Testis (tissue), 2 donors: ENCODE measurements at regions not wholly inside any gene's neighbourhood (a gene's known extent, or its start where the extent isn't known, plus 50 kb on each side); places are given as distances from the start of the nearest gene placed in this dataset.

Experiments used
- DNase-seq: peaks from one replicate; pipeline ENCODE4 v3.0.0-alpha.2; 2019
- H3K27ac ChIP-seq, 2 donors: fragments of 200-600 bp; sonication (generic); one replicate each; pipeline ENCODE4 v1.5.1; 2019
- H3K27me3 ChIP-seq: fragments of 200-600 bp; sonication (generic); one replicate; pipeline ENCODE4 v1.5.1; 2019
- H3K36me3 ChIP-seq: fragments of 200-600 bp; sonication (generic); one replicate; pipeline ENCODE4 v1.5.1; 2017; ENCODE audit warnings: low read depth; ENCODE audit errors: missing control alignments
- H3K4me1 ChIP-seq: fragments of 200-600 bp; sonication (generic); one replicate; pipeline ENCODE4 v1.5.1; 2019
- H3K4me3 ChIP-seq, 2 donors: fragments of 200-600 bp; sonication (generic); one replicate each; pipeline ENCODE4 v1.5.1; 2017 to 2019
- H3K9me3 ChIP-seq: fragments of 200-600 bp; sonication (generic); one replicate; pipeline ENCODE4 v1.5.1; 2017
- CTCF ChIP-seq, 3 experiments: fragments of 450-650 bp in 2 of 3; fragments of 200-600 bp in 1 of 3; sonication (generic) in 1 of 3; IDR thresholded peaks; one replicate each; pipeline ENCODE4 v1.5.1; 2016 to 2019; ENCODE audit warnings: antibody characterized with exemption in 3 of 3, mild to moderate bottlenecking in 2 of 3, moderate library complexity in 1 of 3
- POLR2A ChIP-seq: fragments of 450-650 bp; IDR thresholded peaks from one replicate; pipeline ENCODE4 v1.6.1; 2017; ENCODE audit warnings: antibody characterized with exemption, mild to moderate bottlenecking, moderate library complexity
- WGBS, 2 donors: methylation state at CpG; one replicate each; pipeline ENCODE4 v1.1.5; 2018; 5-methylcytosine and 5-hydroxymethylcytosine counted together
- intact Hi-C: fragments of 100-400 bp; cut with DNase I; formaldehyde crosslinking; loops from one replicate; pipeline ENCODE4 v1.15.1; 2023; ENCODE audit warnings: low total_unique reads

- DNase-seq, result no peak
- Histone ChIP-seq H3K4me1 (no peaks in the 10 kb centered on the region), H3K9me3 (no peaks in the 10 kb centered on the region), H3K36me3 (no peaks in the 10 kb centered on the region), H3K27ac (no peak overlapping the region), H3K4me3 (no peak overlapping the region), H3K27me3 (no peaks in the 10 kb centered on the region)
- intact Hi-C loops, result no loop called here
- no peak for TF ChIP-seq CTCF (IDR thresholded peaks at IDR 0.05)
- TF ChIP-seq POLR2A, result no peak
- WGBS, 2 donors, result 83% methylated on average over 4 of the region's 4 CpGs
These were observed 699.6 kb downstream of the MCTP2 start for GRCh38 chr15:94930960-94931359.

- H3K27ac ChIP-seq, result no peak overlapping the region
- 84 to 96% methylated on average over 3 of the region's 3 CpGs for WGBS, 2 donors
- intact Hi-C loops, result no loop called here
- TF ChIP-seq POLR2A (no peak), CTCF (IDR thresholded peaks at IDR 0.05) (no peak)
- no peaks in the 10 kb centered on the region for H3K4me1 ChIP-seq
- no peaks in the 10 kb centered on the region for H3K27me3 ChIP-seq
- H3K36me3 ChIP-seq, result no peaks in the 10 kb centered on the region
- H3K9me3 ChIP-seq, result no peaks in the 10 kb centered on the region
- no peak for DNase-seq
- no peak overlapping the region for H3K4me3 ChIP-seq
These were observed 703.1 kb downstream of the MCTP2 start for GRCh38 chr15:94934440-94934839.

- DNase-seq, result no peak
- Histone ChIP-seq H3K4me3 (no peak overlapping the region), H3K9me3 (no peaks in the 10 kb centered on the region), H3K36me3 (no peaks in the 10 kb centered on the region), H3K27ac (no peak overlapping the region), H3K27me3 (no peaks in the 10 kb centered on the region), H3K4me1 (no peaks in the 10 kb centered on the region)
- TF ChIP-seq CTCF (IDR thresholded peaks at IDR 0.05), result no peak
- TF ChIP-seq POLR2A, result no peak
- intact Hi-C loops, result no loop called here
- WGBS, 2 donors, result 65 to 70% methylated on average over 2 of the region's 2 CpGs
These were observed 705.9 kb downstream of the MCTP2 start for GRCh38 chr15:94937242-94937641.

- Histone ChIP-seq H3K27ac (no peak overlapping the region), H3K9me3 (no peaks in the 10 kb centered on the region), H3K27me3 (no peaks in the 10 kb centered on the region), H3K36me3 (no peaks in the 10 kb centered on the region), H3K4me1 (no peaks in the 10 kb centered on the region), H3K4me3 (no peak overlapping the region)
- TF ChIP-seq CTCF (IDR thresholded peaks at IDR 0.05), result no peak
- no peak for DNase-seq
- intact Hi-C loops, result no loop called here
These were observed 712.5 kb downstream of the MCTP2 start for GRCh38 chr15:94943888-94944287.

GRCh38 chr15:94951538-94951937, 720.2 kb downstream of the MCTP2 start:
- H3K36me3 ChIP-seq, result no peaks in the 10 kb centered on the region
- intact Hi-C loops, result no loop called here

More at GRCh38 chr15:94951538-94951937, 720.2 kb downstream of the MCTP2 start:
- no peak for DNase-seq
- H3K9me3 ChIP-seq, result no peaks in the 10 kb centered on the region
- no peaks in the 10 kb centered on the region for H3K4me1 ChIP-seq
- H3K4me3 ChIP-seq, result no peak overlapping the region
- no peak for TF ChIP-seq CTCF (IDR thresholded peaks at IDR 0.05)
- no peak for TF ChIP-seq POLR2A
- no peak overlapping the region for H3K27ac ChIP-seq
- H3K27me3 ChIP-seq, result no peaks in the 10 kb centered on the region
- WGBS, 2 donors, result 83 to 88% methylated on average over 2 of the region's 2 CpGs
